ENCODE measurements at regions not wholly inside any gene's neighbourhood (a gene's known extent, or its start where the extent isn't known, plus 50 kb on each side); places are given as distances from the start of the nearest gene placed in this dataset.

DNA sequence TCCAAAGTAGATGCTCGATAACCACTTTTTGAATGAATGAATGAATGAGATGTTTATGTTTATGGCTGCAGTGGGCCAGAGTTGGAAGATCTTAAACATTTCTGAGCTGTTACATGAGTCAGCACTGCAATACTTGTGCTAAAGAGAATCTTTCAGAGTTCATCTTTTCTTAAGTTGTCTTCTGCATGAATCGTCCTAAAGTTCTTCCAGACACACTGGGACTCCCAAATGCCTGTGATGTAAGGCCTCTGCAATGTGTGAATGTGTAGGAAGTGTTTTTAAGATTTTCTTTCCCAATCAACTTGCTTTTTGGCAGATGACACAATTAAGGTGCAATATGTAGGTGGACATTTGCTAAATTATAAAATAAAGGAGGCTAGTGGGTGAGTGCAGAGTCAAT lies 50.3 kb upstream of the TRIM9 start:
- no peaks in the 10 kb centered on the region for H3K4me1 ChIP-seq
- intact Hi-C loops (cut with DNase I) = no loop called here
- no peak for DNase-seq (ENCODE audit: low spot score in 2 of 2)
- no peaks in the 10 kb centered on the region for H3K36me3 ChIP-seq
- no peak overlapping the region for H3K4me3 ChIP-seq
- TF ChIP-seq, protein P1, sequence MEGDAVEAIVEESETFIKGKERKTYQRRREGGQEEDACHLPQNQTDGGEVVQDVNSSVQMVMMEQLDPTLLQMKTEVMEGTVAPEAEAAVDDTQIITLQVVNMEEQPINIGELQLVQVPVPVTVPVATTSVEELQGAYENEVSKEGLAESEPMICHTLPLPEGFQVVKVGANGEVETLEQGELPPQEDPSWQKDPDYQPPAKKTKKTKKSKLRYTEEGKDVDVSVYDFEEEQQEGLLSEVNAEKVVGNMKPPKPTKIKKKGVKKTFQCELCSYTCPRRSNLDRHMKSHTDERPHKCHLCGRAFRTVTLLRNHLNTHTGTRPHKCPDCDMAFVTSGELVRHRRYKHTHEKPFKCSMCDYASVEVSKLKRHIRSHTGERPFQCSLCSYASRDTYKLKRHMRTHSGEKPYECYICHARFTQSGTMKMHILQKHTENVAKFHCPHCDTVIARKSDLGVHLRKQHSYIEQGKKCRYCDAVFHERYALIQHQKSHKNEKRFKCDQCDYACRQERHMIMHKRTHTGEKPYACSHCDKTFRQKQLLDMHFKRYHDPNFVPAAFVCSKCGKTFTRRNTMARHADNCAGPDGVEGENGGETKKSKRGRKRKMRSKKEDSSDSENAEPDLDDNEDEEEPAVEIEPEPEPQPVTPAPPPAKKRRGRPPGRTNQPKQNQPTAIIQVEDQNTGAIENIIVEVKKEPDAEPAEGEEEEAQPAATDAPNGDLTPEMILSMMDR (IDR thresholded peaks at IDR 0.05) = no peak
- no peaks in the 10 kb centered on the region for H3K27me3 ChIP-seq
- H3K9me3 ChIP-seq = no peaks in the 10 kb centered on the region
- H3K27ac ChIP-seq = no peak overlapping the region

DNA sequence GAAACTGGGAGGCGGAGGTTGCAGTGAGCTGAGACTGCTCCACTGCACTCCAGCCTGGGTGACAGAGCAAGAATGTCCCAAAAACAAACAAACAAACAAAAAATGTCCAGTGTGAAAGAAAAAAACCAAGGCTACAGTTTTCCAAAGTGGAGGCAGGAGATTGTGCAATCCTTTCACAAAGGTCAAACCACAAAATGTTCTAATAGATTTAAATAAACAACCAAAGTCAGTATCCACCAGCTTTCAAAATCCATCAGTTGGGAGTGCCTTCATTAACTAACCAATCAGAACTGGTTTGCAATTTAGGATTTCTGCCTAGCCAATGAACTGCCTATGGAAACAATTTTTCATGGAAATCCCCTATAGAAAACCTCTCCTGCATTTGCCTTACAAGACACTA lies 52.3 kb upstream of the TRIM9 start:
- H3K4me3 ChIP-seq = no peak overlapping the region
- no peaks in the 10 kb centered on the region for H3K27me3 ChIP-seq
- TF ChIP-seq, protein P1 (IDR thresholded peaks at IDR 0.05) = no peak
- H3K36me3 ChIP-seq = no peaks in the 10 kb centered on the region
- H3K4me1 ChIP-seq = no peaks in the 10 kb centered on the region
- DNase-seq (ENCODE audit: low spot score in 2 of 2) = no peak
- no peaks in the 10 kb centered on the region for H3K9me3 ChIP-seq
- no peak overlapping the region for H3K27ac ChIP-seq
- intact Hi-C loops (cut with DNase I) = no loop called here

DNA sequence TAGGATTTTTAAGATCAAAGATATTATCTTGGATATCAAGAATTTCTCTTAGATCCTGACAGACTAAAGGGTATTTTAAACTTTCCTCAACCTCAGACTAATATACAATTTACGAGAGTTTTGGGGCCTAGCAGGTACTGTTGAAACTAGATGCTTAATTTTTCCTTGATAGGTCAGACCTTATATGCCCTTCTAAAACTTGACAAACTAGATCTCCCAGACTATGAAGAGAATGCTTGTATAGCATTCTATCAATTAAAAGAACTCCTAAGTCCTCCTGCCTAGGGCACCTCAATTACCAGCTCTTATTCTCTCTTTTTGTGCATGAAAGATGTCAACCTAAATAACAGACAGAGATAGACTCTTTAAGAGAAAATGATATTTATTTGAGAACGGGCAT lies 60.4 kb upstream of the TRIM9 start:
- Histone ChIP-seq H3K9me3 (no peaks in the 10 kb centered on the region), H3K27me3 (no peaks in the 10 kb centered on the region), H3K27ac (no peak overlapping the region), H3K36me3 (no peaks in the 10 kb centered on the region), H3K4me3 (no peak overlapping the region), H3K4me1 (no peaks in the 10 kb centered on the region)
- no peak for DNase-seq (ENCODE audit: low spot score in 2 of 2)
- intact Hi-C loops (cut with DNase I) = no loop called here
- TF ChIP-seq, protein P1 (IDR thresholded peaks at IDR 0.05) = no peak

DNA sequence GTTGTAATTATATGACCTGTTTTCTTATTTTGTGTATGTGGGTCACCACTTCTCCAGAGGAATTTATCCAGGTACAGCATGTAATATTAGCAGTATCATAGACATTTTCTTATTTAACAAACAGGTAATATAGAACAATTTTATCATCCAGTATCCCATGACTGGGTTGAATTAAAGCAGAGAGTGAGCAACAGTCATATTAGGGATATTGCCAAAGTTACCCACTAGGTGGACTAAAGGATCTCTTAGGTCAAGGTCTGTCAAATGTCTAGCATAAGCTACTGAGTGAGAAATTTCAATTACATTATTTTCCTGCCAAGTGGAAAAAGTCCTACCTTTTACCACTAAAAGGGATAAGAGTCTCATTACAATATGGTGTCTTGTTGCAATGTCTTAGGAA lies 62.1 kb upstream of the TRIM9 start:
- intact Hi-C loops (cut with DNase I) = no loop called here
- H3K36me3 ChIP-seq = no peaks in the 10 kb centered on the region
- H3K27me3 ChIP-seq = no peaks in the 10 kb centered on the region
- no peaks in the 10 kb centered on the region for H3K4me1 ChIP-seq
- no peak overlapping the region for H3K4me3 ChIP-seq
- H3K27ac ChIP-seq = no peak overlapping the region
- no peak for DNase-seq (ENCODE audit: low spot score in 2 of 2)
- TF ChIP-seq, protein P1 (IDR thresholded peaks at IDR 0.05) = no peak
- H3K9me3 ChIP-seq = no peaks in the 10 kb centered on the region

DNA sequence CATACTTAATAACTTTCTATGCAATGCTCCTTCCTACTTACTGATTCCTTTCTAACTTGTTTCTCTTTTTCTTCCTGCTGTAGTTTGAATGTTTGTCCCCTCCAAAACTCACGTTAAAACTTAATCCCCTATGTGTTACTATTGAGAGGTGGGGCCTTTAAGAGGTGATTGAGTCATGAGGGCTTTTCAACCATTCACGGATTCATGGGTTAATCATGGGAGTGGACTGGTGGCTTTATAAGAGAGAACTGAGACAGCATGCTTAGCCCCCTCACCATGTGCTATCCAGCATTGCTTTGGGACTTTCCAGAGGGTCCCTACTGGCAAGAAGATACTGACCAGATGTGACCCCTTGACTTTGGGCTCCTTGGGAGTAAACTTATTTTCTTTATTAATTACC lies 66.0 kb upstream of the TRIM9 start:
- Histone ChIP-seq H3K4me1 (peaks cover 0 to 3% of the 10 kb centered on the region in 2 donors), H3K27ac (no peak overlapping the region), H3K27me3 (no peaks in the 10 kb centered on the region), H3K4me3 (no peak overlapping the region), H3K9me3 (no peaks in the 10 kb centered on the region), H3K36me3 (no peaks in the 10 kb centered on the region)
- TF ChIP-seq, protein P1 (IDR thresholded peaks at IDR 0.05) = no peak
- intact Hi-C loops (cut with DNase I) = no loop called here
- DNase-seq (ENCODE audit: low spot score in 2 of 2) = no peak

DNA sequence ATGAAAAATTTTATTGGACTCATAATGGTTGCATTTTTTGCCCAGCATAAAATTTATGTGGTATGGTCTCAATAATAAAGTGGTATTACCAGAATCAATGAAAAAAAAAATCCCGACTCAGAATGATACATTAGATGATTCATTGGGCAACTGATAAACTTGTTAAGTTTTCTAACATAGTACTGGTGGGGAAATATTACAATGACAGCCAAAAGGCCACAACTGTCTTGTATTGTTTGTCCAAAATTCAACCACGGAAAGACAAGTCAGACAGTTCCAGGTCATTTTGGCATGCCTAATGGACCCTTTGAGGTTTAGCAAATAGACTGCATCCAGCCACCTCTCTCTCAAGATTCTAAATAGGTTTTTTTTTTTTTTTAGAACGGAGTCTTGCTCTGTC lies 70.5 kb upstream of the TRIM9 start:
- Histone ChIP-seq H3K27ac (no peak overlapping the region), H3K27me3 (no peaks in the 10 kb centered on the region), H3K36me3 (no peaks in the 10 kb centered on the region), H3K9me3 (no peaks in the 10 kb centered on the region), H3K4me3 (no peak overlapping the region), H3K4me1 (peaks cover 0 to 3% of the 10 kb centered on the region in 2 donors)
- TF ChIP-seq, protein P1 (IDR thresholded peaks at IDR 0.05) = no peak
- no peak for DNase-seq (ENCODE audit: low spot score in 2 of 2)
- intact Hi-C loops (cut with DNase I) = no loop called here
